Superior temporal gyrus (tissue), 1 donor: ENCODE measurements at regions not wholly inside any gene's neighbourhood (a gene's known extent, or its start where the extent isn't known, plus 50 kb on each side); places are given as distances from the start of the nearest gene placed in this dataset.
"Not testable (repeated sequence)": the region's sequence is repeated elsewhere in the genome, so short reads cannot be mapped to it uniquely, and the experiment has no call there.

Experiments
- DNase-seq: peaks from one replicate; pipeline ENCODE4 v3.0.0-alpha.2; 2016; ENCODE audit errors: extremely low spot score

DNA sequence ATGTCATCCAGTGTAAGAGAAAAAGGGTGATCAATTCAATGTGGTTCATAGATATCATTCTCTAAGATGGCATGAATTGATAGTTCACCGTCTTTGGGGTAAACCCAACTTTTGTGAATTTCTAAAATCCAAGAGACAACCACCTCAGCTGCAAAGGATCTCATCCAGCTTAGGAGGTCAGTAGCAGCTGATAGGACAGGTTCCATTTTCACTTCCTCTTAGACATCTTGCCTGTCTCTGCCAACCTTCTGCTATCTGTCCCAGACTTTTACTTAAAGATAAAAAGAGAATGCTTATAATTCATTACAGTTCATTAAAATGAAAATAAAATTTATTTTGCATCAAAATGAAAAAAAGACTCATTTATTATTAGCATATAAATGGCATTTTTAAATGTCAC is 468.2 kb downstream of the XYLT1 start:
- DNase-seq, result no peak

GRCh38 chr16:17005963-17006362 is 464.8 kb downstream of the XYLT1 start:
- DNase-seq, result not testable (repeated sequence)

GRCh38 chr16:17011712-17012111 is 459.0 kb downstream of the XYLT1 start:
- no peak for DNase-seq

DNA sequence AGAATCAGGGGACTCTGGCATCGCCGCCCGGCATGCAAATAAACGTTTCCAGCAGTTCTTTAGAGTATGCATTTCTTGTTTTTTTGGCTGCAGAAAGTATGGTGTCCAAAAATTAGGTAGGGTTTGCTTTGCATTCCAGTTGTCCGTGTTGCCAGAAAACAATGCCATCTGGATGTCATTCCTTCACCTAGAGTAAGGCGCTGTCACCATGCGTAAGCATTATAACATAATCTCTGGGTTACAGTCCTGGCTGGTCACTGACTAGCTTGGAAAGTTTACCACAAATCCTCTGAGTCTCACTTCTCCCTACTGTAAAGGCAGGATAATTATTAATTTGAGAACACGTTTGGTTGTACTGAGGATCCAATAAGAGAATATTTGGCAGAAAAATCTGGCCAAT is 457.7 kb downstream of the XYLT1 start:
- DNase-seq, result no peak

GRCh38 chr16:17014484-17015121 is 456.2 kb downstream of the XYLT1 start:
- DNase-seq, result no peak

- DNase-seq, result no peak
Measured at GRCh38 chr16:17015702-17016101, 455.1 kb downstream of the XYLT1 start.

GRCh38 chr16:17017442-17017841 is 453.3 kb downstream of the XYLT1 start:
- no peak for DNase-seq

DNA sequence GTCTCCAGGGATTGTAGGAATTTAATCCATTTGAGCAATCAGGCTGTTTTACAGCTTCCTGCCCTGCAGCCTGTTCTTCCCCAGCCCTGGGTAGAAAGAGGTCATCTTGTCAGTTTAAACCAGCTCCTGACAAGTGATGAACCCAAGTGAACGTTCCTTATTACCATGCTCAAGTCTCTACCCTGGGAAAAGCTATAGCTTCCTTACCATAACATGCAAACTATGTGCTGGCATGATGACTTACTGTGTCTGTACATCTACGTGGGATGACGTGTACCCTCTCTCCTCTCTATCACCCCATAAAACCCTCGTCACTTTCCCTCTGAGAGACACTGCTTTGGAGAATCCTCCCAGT is 452.2 kb downstream of the XYLT1 start:
- DNase-seq, result no peak

GRCh38 chr16:17019366-17019765 is 451.4 kb downstream of the XYLT1 start:
- no peak for DNase-seq

GRCh38 chr16:17023606-17024005 is 447.2 kb downstream of the XYLT1 start:
- no peak for DNase-seq

DNA sequence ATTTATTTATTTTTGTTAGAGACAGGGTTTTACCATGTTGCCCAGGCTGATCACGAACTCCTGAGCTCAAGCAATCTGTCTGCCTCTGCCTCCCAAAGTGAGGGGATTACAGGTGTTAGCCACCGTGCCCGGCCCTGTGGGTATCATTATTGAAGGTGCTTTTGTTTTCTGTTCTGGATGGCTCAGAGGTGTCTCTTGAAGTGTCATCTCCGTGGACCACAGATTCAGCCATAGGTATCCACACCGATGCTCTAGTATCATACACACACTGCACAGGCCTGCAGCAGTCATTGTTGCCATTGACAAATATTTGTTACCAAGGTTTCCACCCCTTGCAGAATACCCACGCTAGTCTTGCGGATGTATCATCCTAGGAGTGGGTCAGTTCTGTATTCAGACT is 446.2 kb downstream of the XYLT1 start:
- DNase-seq, result no peak

DNA sequence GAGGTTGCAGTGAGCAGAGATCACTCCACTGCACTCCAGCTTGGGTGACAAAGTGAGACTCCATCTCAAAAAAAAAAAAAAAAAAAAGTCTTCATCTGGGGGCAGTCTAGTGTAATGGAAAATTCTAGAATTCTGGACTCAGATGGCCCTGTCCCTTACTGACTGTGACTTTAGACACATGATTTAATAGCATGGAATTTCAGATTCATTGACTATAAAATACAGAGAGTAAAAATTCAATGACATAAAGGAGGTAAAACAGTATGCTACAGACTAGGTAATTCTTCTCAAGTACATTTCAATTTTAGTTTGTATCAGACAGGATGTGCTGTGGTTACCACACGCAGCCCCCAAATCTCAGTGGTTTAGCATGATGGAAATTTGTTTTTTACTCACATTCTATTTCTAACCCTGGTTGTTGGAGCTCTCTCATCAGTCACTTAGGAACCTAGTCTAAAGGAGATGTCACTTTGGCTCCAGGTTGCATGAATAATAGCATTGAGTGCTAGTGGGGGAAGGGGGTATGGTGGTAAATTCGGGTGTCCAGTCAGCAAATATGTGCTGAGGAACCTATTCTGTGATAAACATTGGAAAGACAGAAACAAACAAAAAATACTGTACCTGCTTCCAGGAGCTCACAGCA is 444.0 kb downstream of the XYLT1 start:
- no peak for DNase-seq

DNA sequence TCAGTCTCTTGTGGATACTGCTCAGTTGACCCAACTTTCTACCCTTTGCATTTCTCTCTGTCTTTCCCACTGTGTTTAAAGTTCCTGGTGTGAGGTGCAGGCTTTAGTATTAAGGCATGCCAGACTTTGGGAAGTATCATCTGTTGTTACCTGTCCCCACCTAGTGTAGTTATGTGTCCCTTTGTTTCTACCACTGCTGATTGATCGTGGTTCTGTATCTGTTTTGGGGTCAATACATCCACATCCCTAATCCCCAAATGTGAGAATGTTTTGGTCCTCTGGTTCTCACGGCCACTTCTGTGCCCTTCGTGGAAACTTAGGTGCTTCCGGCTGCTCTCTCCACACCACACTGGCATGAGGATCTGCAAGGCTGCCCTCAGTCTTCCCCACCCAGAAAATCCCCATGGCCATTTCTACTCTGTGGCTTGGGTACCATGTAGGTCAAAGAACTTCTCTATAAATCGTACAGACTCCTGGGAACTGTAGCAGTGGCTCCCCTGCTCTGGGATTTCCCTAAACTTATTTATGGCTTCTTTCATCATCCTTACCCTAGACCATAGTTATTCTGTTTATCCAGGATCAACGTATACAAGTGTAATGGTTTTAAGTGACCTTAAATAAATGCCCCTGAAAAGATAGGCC is 443.2 kb downstream of the XYLT1 start:
- no peak for DNase-seq

GRCh38 chr16:17029602-17030350 is 441.0 kb downstream of the XYLT1 start:
- DNase-seq, result no peak

GRCh38 chr16:17031484-17032268 is 439.1 kb downstream of the XYLT1 start:
- no peak for DNase-seq

- DNase-seq, result no peak
Measured at GRCh38 chr16:17032332-17032731, 438.4 kb downstream of the XYLT1 start.

GRCh38 chr16:17034477-17035252 is 436.1 kb downstream of the XYLT1 start:
- no peak for DNase-seq

GRCh38 chr16:17037499-17037898 is 433.3 kb downstream of the XYLT1 start:
- DNase-seq, result no peak

GRCh38 chr16:17038415-17038814 is 432.3 kb downstream of the XYLT1 start:
- DNase-seq, result no peak

DNA sequence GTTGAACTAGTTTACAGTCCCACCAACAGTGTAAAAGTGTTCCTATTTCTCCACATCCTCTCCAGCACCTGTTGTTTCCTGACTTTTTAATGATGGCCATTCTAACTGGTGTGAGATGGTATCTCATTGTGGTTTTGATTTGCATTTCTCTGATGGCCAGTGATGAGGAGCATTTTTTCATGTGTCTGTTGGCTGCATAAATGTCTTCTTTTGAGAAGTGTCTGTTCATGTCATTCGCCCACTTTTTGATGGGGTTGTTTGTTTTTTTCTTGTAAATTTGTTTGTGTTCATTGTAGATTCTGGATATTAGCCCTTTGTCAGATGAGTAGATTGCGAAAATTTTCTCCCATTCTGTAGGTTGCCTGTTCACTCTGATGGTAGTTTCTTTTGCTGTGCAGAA is 421.7 kb downstream of the XYLT1 start:
- DNase-seq, result not testable (repeated sequence)

DNA sequence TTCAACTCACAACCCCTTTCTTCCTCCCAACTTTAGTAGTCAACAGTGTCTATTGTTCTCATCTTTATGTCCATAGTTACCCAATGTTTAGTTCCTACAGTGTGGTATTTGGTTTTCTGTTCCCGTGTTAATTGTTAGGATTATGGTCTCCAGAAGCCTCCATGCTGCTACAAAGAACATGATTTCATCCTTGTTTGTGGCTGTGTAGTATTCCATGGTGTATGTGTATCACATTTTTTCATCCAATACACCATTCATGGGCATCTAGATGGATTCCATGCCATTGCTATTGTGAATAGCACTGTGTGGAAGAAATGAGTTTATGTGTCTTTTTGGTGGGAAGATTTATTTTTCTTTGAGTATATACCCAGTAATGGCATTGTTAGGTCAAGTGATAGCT is 420.3 kb downstream of the XYLT1 start:
- DNase-seq, result no peak
